ENCODE measurements at regions not wholly inside any gene's neighbourhood (a gene's known extent, or its start where the extent isn't known, plus 50 kb on each side); places are given as distances from the start of the nearest gene placed in this dataset.

DNA sequence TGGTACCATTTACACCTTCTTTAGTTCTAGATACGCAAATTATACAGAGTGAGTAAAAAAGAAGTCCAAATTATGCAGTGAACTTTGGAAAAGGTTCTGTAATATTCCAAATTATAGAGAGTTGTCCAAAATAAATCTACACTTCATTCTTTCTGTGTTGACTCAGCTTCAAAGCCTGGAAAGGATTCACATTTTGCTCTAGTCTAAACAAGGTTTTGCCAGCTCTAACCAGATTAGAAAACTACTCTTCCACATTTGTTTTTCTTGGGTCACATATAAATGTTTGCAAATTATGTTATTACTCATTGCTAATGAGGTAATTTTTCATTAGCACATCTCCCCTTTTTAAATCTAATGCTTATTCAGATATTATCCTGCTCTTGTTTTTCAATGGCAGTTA is 1562.4 kb upstream of the SEL1L start:
- no peaks in the 10 kb centered on the region for H3K27me3 ChIP-seq (ENCODE audit: control insufficient read depth, insufficient read depth, low read length)
- DNase-seq (no peak), FAIRE-seq (no peak)
- no peaks in the 10 kb centered on the region for H3K36me3 ChIP-seq (ENCODE audit: control insufficient read depth in 2 of 3, insufficient read depth in 3 of 3, low read length in 3 of 3)
- no peaks in the 10 kb centered on the region for H3K9me3 ChIP-seq (ENCODE audit: control insufficient read depth in 2 of 3, insufficient read depth in 1 of 3, low read length in 3 of 3)
- no peak overlapping the region for H3K27ac ChIP-seq (ENCODE audit: low read depth in 2 of 2, low read length in 2 of 2)
- H3K4me3 ChIP-seq (ENCODE audit: low read length in 3 of 3) = no peak overlapping the region
- intact Hi-C loops (cut with DNase I) = no loop called here
- no peaks in the 10 kb centered on the region for H3K4me1 ChIP-seq (ENCODE audit: control insufficient read depth in 2 of 3, insufficient read depth in 2 of 3, low read depth in 1 of 3, low read length in 3 of 3)
- TF ChIP-seq, protein P1, sequence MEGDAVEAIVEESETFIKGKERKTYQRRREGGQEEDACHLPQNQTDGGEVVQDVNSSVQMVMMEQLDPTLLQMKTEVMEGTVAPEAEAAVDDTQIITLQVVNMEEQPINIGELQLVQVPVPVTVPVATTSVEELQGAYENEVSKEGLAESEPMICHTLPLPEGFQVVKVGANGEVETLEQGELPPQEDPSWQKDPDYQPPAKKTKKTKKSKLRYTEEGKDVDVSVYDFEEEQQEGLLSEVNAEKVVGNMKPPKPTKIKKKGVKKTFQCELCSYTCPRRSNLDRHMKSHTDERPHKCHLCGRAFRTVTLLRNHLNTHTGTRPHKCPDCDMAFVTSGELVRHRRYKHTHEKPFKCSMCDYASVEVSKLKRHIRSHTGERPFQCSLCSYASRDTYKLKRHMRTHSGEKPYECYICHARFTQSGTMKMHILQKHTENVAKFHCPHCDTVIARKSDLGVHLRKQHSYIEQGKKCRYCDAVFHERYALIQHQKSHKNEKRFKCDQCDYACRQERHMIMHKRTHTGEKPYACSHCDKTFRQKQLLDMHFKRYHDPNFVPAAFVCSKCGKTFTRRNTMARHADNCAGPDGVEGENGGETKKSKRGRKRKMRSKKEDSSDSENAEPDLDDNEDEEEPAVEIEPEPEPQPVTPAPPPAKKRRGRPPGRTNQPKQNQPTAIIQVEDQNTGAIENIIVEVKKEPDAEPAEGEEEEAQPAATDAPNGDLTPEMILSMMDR (IDR thresholded peaks at IDR 0.05; ENCODE audit: borderline replicate concordance, extremely low read depth, insufficient read depth) = no peak
- H3K9ac ChIP-seq (ENCODE audit: low read length in 3 of 3) = no peak overlapping the region

DNA sequence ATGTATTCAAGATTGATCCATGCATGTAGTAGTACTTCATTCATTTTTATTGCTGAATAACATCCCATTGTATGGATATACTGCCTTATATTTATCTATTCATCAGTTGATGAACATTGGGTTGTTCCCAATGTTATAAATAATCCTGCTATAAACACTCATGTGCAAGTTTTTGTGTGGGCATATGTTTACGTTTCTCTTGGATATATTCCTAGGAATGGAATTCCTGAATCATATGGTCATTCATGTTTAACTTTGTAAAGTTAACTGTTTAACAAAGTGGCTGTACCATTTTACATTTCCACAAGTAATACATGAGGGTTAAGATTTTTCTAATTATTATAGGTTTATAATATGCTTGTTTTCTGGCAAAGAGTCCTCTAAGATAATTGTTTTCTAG is 1568.2 kb upstream of the SEL1L start:
- intact Hi-C loops (cut with DNase I) = no loop called here

DNA sequence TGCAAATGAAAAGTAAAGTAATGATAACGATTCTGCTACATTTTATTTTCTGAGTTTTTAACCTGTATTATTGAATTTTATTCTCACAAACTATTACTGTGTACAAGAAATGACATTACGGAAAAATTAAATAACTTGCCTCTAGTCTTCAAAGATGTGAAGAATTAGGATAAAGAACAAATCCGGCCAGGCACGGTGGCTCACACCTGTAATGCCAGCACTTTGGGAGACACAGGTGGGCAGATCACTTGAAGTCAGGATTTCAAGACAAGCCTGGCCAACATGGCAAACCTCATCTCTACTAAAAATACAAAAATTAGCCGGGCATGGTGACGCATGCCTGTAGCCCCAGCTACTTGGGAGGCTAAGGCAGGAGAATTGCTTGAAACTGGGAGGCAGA is 1584.4 kb upstream of the SEL1L start:
- no peaks in the 10 kb centered on the region for H3K9me3 ChIP-seq (ENCODE audit: control insufficient read depth in 2 of 3, insufficient read depth in 1 of 3, low read length in 3 of 3)
- H3K27me3 ChIP-seq (ENCODE audit: control insufficient read depth, insufficient read depth, low read length) = no peaks in the 10 kb centered on the region
- H3K4me3 ChIP-seq (ENCODE audit: low read length in 3 of 3) = no peak overlapping the region
- no peak overlapping the region for H3K27ac ChIP-seq (ENCODE audit: low read depth in 2 of 2, low read length in 2 of 2)
- H3K9ac ChIP-seq (ENCODE audit: low read length in 3 of 3) = no peak overlapping the region
- FAIRE-seq (no peak), DNase-seq (no peak)
- H3K36me3 ChIP-seq (ENCODE audit: control insufficient read depth in 2 of 3, insufficient read depth in 3 of 3, low read length in 3 of 3) = no peaks in the 10 kb centered on the region
- TF ChIP-seq, protein P1 (IDR thresholded peaks at IDR 0.05; ENCODE audit: borderline replicate concordance, extremely low read depth, insufficient read depth) = no peak
- H3K4me1 ChIP-seq (ENCODE audit: control insufficient read depth in 2 of 3, insufficient read depth in 2 of 3, low read depth in 1 of 3, low read length in 3 of 3) = no peaks in the 10 kb centered on the region
- intact Hi-C loops (cut with DNase I) = no loop called here

More for the DNA sequence above, 1568.2 kb upstream of the SEL1L start:
- H3K9ac ChIP-seq (ENCODE audit: low read length in 3 of 3) = no peak overlapping the region
- no peak overlapping the region for H3K27ac ChIP-seq (ENCODE audit: low read depth in 2 of 2, low read length in 2 of 2)
- H3K27me3 ChIP-seq (ENCODE audit: control insufficient read depth, insufficient read depth, low read length) = no peaks in the 10 kb centered on the region
- no peaks in the 10 kb centered on the region for H3K9me3 ChIP-seq (ENCODE audit: control insufficient read depth in 2 of 3, insufficient read depth in 1 of 3, low read length in 3 of 3)
- no peaks in the 10 kb centered on the region for H3K36me3 ChIP-seq (ENCODE audit: control insufficient read depth in 2 of 3, insufficient read depth in 3 of 3, low read length in 3 of 3)
- no peaks in the 10 kb centered on the region for H3K4me1 ChIP-seq (ENCODE audit: control insufficient read depth in 2 of 3, insufficient read depth in 2 of 3, low read depth in 1 of 3, low read length in 3 of 3)
- H3K4me3 ChIP-seq (ENCODE audit: low read length in 3 of 3) = no peak overlapping the region
- TF ChIP-seq, protein P1 (IDR thresholded peaks at IDR 0.05; ENCODE audit: borderline replicate concordance, extremely low read depth, insufficient read depth) = no peak
- DNase-seq (no peak), FAIRE-seq (no peak)

DNA sequence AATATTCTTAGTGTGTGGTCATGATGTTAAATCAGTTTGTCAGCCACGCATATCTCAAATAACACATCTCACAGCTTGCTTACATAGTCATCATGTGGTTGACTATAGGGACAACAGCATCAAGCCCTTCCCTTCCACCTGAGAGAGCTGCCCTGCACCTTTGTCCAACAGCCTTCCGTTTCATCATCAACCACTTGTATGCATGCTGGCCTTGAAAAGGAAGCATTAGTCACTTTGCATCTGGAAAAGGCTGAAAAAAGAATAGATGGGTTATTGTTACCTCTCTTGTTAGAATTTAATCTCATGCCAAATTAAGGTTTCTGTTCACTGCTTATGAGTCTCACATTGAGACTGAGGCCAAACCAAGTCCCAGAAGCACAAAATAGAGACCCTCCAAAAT is 1586.5 kb upstream of the SEL1L start:
- Histone ChIP-seq H3K36me3 (ENCODE audit: control insufficient read depth in 2 of 3, insufficient read depth in 3 of 3, low read length in 3 of 3) (no peaks in the 10 kb centered on the region), H3K9ac (ENCODE audit: low read length in 3 of 3) (no peak overlapping the region), H3K9me3 (ENCODE audit: control insufficient read depth in 2 of 3, insufficient read depth in 1 of 3, low read length in 3 of 3) (no peaks in the 10 kb centered on the region), H3K27me3 (ENCODE audit: control insufficient read depth, insufficient read depth, low read length) (no peaks in the 10 kb centered on the region), H3K4me3 (ENCODE audit: low read length in 3 of 3) (no peak overlapping the region), H3K27ac (ENCODE audit: low read depth in 2 of 2, low read length in 2 of 2) (no peak overlapping the region), H3K4me1 (ENCODE audit: control insufficient read depth in 2 of 3, insufficient read depth in 2 of 3, low read depth in 1 of 3, low read length in 3 of 3) (no peaks in the 10 kb centered on the region)
- TF ChIP-seq, protein P1 (IDR thresholded peaks at IDR 0.05; ENCODE audit: borderline replicate concordance, extremely low read depth, insufficient read depth) = no peak
- FAIRE-seq (no peak), DNase-seq (no peak)
- intact Hi-C loops (cut with DNase I) = no loop called here

Measured in kidney (tissue), 13 donors.